Peyer's patch (tissue), 4 donors: ENCODE measurements at regions not wholly inside any gene's neighbourhood (a gene's known extent, or its start where the extent isn't known, plus 50 kb on each side); places are given as distances from the start of the nearest gene placed in this dataset.

Source experiments
- POLR2A ChIP-seq, 2 donors: fragments of 450-650 bp; IDR thresholded peaks; one replicate each; pipeline ENCODE4 v1.5.1; 2017; ENCODE audit warnings: antibody characterized with exemption in 2 of 2, mild to moderate bottlenecking in 2 of 2, moderate library complexity in 2 of 2
- TF ChIP-seq, protein P1 (sequence below), 6 experiments: fragments of 450-650 bp in 4 of 6; fragments of 200-600 bp in 2 of 6; sonication (generic) in 1 of 6; IDR thresholded peaks; one replicate each; pipeline ENCODE4 v1.5.1; 2017 to 2019; ENCODE audit warnings: antibody characterized with exemption in 6 of 6, mild to moderate bottlenecking in 3 of 6, moderate library complexity in 1 of 6

DNA sequence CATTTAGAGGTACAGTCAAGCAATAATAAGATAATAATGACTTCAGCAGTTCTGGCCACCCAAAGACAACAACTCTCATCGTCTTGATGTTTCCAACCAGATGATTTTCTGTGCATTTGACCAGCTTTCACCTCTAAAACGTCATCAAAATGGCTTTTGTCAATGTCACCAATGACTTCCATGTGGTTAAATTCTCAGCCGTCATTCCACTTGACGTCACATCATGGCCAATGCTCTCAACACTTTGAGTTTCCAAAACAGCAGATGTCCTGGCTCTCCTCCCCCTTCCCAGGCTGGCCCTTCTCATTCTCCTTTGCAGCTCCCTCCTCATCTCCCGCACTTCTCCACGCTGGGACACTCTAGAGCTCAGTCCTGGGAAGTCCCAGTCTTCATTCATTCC, 258.3 kb downstream of the BCL2 start:
- no peak for TF ChIP-seq POLR2A (IDR thresholded peaks at IDR 0.05)
- TF ChIP-seq, protein P1, sequence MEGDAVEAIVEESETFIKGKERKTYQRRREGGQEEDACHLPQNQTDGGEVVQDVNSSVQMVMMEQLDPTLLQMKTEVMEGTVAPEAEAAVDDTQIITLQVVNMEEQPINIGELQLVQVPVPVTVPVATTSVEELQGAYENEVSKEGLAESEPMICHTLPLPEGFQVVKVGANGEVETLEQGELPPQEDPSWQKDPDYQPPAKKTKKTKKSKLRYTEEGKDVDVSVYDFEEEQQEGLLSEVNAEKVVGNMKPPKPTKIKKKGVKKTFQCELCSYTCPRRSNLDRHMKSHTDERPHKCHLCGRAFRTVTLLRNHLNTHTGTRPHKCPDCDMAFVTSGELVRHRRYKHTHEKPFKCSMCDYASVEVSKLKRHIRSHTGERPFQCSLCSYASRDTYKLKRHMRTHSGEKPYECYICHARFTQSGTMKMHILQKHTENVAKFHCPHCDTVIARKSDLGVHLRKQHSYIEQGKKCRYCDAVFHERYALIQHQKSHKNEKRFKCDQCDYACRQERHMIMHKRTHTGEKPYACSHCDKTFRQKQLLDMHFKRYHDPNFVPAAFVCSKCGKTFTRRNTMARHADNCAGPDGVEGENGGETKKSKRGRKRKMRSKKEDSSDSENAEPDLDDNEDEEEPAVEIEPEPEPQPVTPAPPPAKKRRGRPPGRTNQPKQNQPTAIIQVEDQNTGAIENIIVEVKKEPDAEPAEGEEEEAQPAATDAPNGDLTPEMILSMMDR (IDR thresholded peaks at IDR 0.05): no peak
